Common myeloid progenitor, CD34-positive (primary cell): ENCODE measurements at regions not wholly inside any gene's neighbourhood (a gene's known extent, or its start where the extent isn't known, plus 50 kb on each side); places are given as distances from the start of the nearest gene placed in this dataset.

Experiments
- CTCF ChIA-PET: fragments of 350-600 bp; sonication (Branson Sonifier 250); formaldehyde crosslinking; loops from one replicate; lab custom pipeline; 2021; ENCODE audit warnings: antibody characterized with exemption; lab: Charles Lee
- POLR2A ChIA-PET: fragments of 350-600 bp; sonication (Branson Sonifier 250); formaldehyde crosslinking; loops from one replicate; lab custom pipeline; 2021; ENCODE audit warnings: antibody characterized with exemption; lab: Charles Lee
- DNase-seq, 3 donors: peaks; one replicate each; pipeline versions ENCODE4 v3.0.0 to v3.0.0-alpha.2; 2013
- H3K27ac ChIP-seq, 2 experiments: 1 replicate in 1 of 2; 2 replicates in 1 of 2; pipeline ENCODE4 v1.7.0; 2013; ENCODE audit warnings: inconsistent platforms in 2 of 2, low read length in 2 of 2, mild to moderate bottlenecking in 2 of 2, low read depth in 1 of 2, moderate library complexity in 1 of 2; ENCODE audit not compliant: severe bottlenecking in 2 of 2, insufficient read depth in 1 of 2, poor library complexity in 1 of 2
- H3K27me3 ChIP-seq, 5 experiments: replicated peaks in 2 of 5; 1 replicate in 3 of 5; 2 replicates in 2 of 5; pipeline versions ENCODE4 v1.6.1 to v1.7.0; 2013; ENCODE audit warnings: low read length in 4 of 5, mild to moderate bottlenecking in 2 of 5, moderate library complexity in 2 of 5, inconsistent platforms in 1 of 5; ENCODE audit not compliant: insufficient read depth in 5 of 5, control insufficient read depth in 4 of 5
- H3K36me3 ChIP-seq, 4 experiments: 1 replicate in 2 of 4; 2 replicates in 2 of 4; pipeline versions ENCODE4 v1.6.1 to v1.7.0; 2013; ENCODE audit warnings: low read length in 3 of 4, control low read depth in 1 of 4, mild to moderate bottlenecking in 1 of 4; ENCODE audit not compliant: control insufficient read depth in 4 of 4, insufficient read depth in 4 of 4
- H3K4me1 ChIP-seq, 4 experiments: 1 replicate in 3 of 4; 2 replicates in 1 of 4; pipeline versions ENCODE4 v1.6.1 to v1.7.1; 2013; ENCODE audit warnings: low read length in 3 of 4, mild to moderate bottlenecking in 3 of 4, control low read depth in 1 of 4, inconsistent platforms in 1 of 4, moderate library complexity in 1 of 4; ENCODE audit not compliant: control insufficient read depth in 4 of 4, insufficient read depth in 4 of 4; ENCODE audit errors: control extremely low read depth in 1 of 4
- H3K4me3 ChIP-seq, 7 experiments: 1 replicate in 4 of 7; 2 replicates in 3 of 7; pipeline versions ENCODE4 v1.5.1 to v1.7.0; 2013; ENCODE audit warnings: mild to moderate bottlenecking in 7 of 7, low read length in 6 of 7, moderate library complexity in 6 of 7, inconsistent platforms in 2 of 7, low read depth in 2 of 7, control low read depth in 1 of 7; ENCODE audit not compliant: insufficient read depth in 4 of 7, control insufficient read depth in 1 of 7; ENCODE audit errors: extremely low read depth in 1 of 7
- H3K9me3 ChIP-seq, 5 experiments: 1 replicate in 4 of 5; 2 replicates in 1 of 5; pipeline versions ENCODE4 v1.6.1 to v1.7.1; 2013; ENCODE audit warnings: low read length in 4 of 5, mild to moderate bottlenecking in 2 of 5, inconsistent platforms in 1 of 5, low read depth in 1 of 5, moderate library complexity in 1 of 5; ENCODE audit not compliant: control insufficient read depth in 4 of 5, insufficient read depth in 2 of 5; ENCODE audit errors: control extremely low read depth in 1 of 5
- WGBS: methylation state at CpG from one replicate; pipeline ENCODE4 v1.1.5; 2013; ENCODE audit not compliant: insufficient coverage; 5-methylcytosine and 5-hydroxymethylcytosine counted together

- peaks cover 0 to 15% (median 8%) of the 10 kb centered on the region in 4 experiments for H3K4me1 ChIP-seq
- peak; percentile 15 to 71 (median 64) for DNase-seq
- WGBS, result 0% methylated on average over 1 of the region's 1 CpG
- H3K27ac ChIP-seq, result no peak overlapping the region
- no peaks in the 10 kb centered on the region for H3K27me3 ChIP-seq
- no peaks in the 10 kb centered on the region for H3K36me3 ChIP-seq
- H3K9me3 ChIP-seq, result no peaks in the 10 kb centered on the region
- ChIA-PET CTCF (interaction anchor here (1.0 kb wide), 1 partner anchor 12 kb away, joined by 3 read pairs; no protein-coding TSS in a partner anchor), POLR2A (no interaction called here)
- H3K4me3 ChIP-seq, result no peak overlapping the region
Measured at GRCh38 chr20:6855796-6856195, 88.3 kb downstream of the BMP2 start.

GRCh38 chr20:6857927-6858326 lies 90.4 kb downstream of the BMP2 start:
- 100% methylated on average over 5 of the region's 5 CpGs for WGBS
- H3K9me3 ChIP-seq, result no peaks in the 10 kb centered on the region
- POLR2A ChIA-PET, result no interaction called here
- CTCF ChIA-PET, result interaction anchor here (0.8 to 1.2 kb wide), 2 partner anchors 28 to 29 kb away, joined by 3 read pairs; no protein-coding TSS in a partner anchor
- H3K27ac ChIP-seq, result no peak overlapping the region
- H3K27me3 ChIP-seq, result no peaks in the 10 kb centered on the region
- H3K36me3 ChIP-seq, result no peaks in the 10 kb centered on the region
- peaks cover 0 to 15% (median 8%) of the 10 kb centered on the region in 4 experiments for H3K4me1 ChIP-seq
- no peak overlapping the region for H3K4me3 ChIP-seq
- no peak for DNase-seq

- WGBS, result 67% methylated on average over 1 of the region's 2 CpGs
- no peak for DNase-seq
- no peak overlapping the region for H3K27ac ChIP-seq
- ChIA-PET POLR2A (no interaction called here), CTCF (no interaction called here)
- H3K4me1 ChIP-seq, result peaks cover 14 to 50% (median 23%) of the 10 kb centered on the region in 4 experiments
- H3K9me3 ChIP-seq, result no peaks in the 10 kb centered on the region
- peaks cover 0 to 6% (median 0%) of the 10 kb centered on the region in 5 experiments for H3K27me3 ChIP-seq
- no peaks in the 10 kb centered on the region for H3K36me3 ChIP-seq
- peak overlapping the region in 1 of 7 experiments; percentile 29 for H3K4me3 ChIP-seq
Measured at GRCh38 chr20:6863355-6863754, 95.9 kb downstream of the BMP2 start.

- peak; percentile 56 to 93 (median 89) for DNase-seq
- Histone ChIP-seq H3K36me3 (no peaks in the 10 kb centered on the region), H3K4me3 (peak overlapping the region in 1 of 7 experiments; percentile 29), H3K4me1 (peaks cover 18 to 54% (median 27%) of the 10 kb centered on the region in 4 experiments), H3K9me3 (no peaks in the 10 kb centered on the region), H3K27me3 (peaks cover 0 to 6% (median 0%) of the 10 kb centered on the region in 5 experiments), H3K27ac (no peak overlapping the region)
- ChIA-PET POLR2A (no interaction called here), CTCF (no interaction called here)
- 0% methylated on average over 3 of the region's 7 CpGs for WGBS
Measured at GRCh38 chr20:6863798-6864201, 96.3 kb downstream of the BMP2 start.

GRCh38 chr20:6864740-6865139 lies 97.3 kb downstream of the BMP2 start:
- Histone ChIP-seq H3K4me1 (peaks cover 26 to 64% (median 33%) of the 10 kb centered on the region in 4 experiments), H3K36me3 (no peaks in the 10 kb centered on the region), H3K27me3 (peaks cover 0 to 6% (median 0%) of the 10 kb centered on the region in 5 experiments), H3K4me3 (no peak overlapping the region), H3K27ac (no peak overlapping the region), H3K9me3 (no peaks in the 10 kb centered on the region)
- POLR2A ChIA-PET, result no interaction called here
- no peak for DNase-seq
- CTCF ChIA-PET, result no interaction called here
- 67% methylated on average over 4 of the region's 5 CpGs for WGBS

- WGBS, result 0% methylated on average over 1 of the region's 3 CpGs
- H3K36me3 ChIP-seq, result no peaks in the 10 kb centered on the region
- DNase-seq, result peak in 2 of 3 donors; percentile 58 to 75
- H3K4me3 ChIP-seq, result no peak overlapping the region
- CTCF ChIA-PET, result interaction anchor here (1.3 kb wide), 1 partner anchor 12 kb away, joined by 3 read pairs; no protein-coding TSS in a partner anchor
- peaks cover 0 to 9% (median 0%) of the 10 kb centered on the region in 5 experiments for H3K27me3 ChIP-seq
- H3K27ac ChIP-seq, result no peak overlapping the region
- POLR2A ChIA-PET, result no interaction called here
- H3K4me1 ChIP-seq, result peaks cover 26 to 74% (median 36%) of the 10 kb centered on the region in 4 experiments
- H3K9me3 ChIP-seq, result no peaks in the 10 kb centered on the region
Measured at GRCh38 chr20:6866741-6867140, 99.3 kb downstream of the BMP2 start.

GRCh38 chr20:6868861-6869260 lies 101.4 kb downstream of the BMP2 start:
- Histone ChIP-seq H3K4me1 (peaks cover 24 to 76% (median 34%) of the 10 kb centered on the region in 4 experiments), H3K36me3 (no peaks in the 10 kb centered on the region), H3K27ac (no peak overlapping the region), H3K27me3 (peaks cover 0 to 9% (median 0%) of the 10 kb centered on the region in 5 experiments), H3K9me3 (no peaks in the 10 kb centered on the region), H3K4me3 (peak overlapping the region in 1 of 7 experiments; percentile 12)
- 0% methylated on average over 5 of the region's 7 CpGs for WGBS
- CTCF ChIA-PET, result interaction anchor here (0.9 to 2.1 kb wide), 3 partner anchors 16 to 103 kb away, joined by 3 to 7 read pairs (median 6); no protein-coding TSS in a partner anchor
- DNase-seq, result peak; percentile 78 to 94 (median 90)
- POLR2A ChIA-PET, result interaction anchor here (0.6 kb wide), 1 partner anchor 14 kb away, joined by 3 read pairs; no protein-coding TSS in a partner anchor
